ENCODE measurements at regions not wholly inside any gene's neighbourhood (a gene's known extent, or its start where the extent isn't known, plus 50 kb on each side); places are given as distances from the start of the nearest gene placed in this dataset.

DNA sequence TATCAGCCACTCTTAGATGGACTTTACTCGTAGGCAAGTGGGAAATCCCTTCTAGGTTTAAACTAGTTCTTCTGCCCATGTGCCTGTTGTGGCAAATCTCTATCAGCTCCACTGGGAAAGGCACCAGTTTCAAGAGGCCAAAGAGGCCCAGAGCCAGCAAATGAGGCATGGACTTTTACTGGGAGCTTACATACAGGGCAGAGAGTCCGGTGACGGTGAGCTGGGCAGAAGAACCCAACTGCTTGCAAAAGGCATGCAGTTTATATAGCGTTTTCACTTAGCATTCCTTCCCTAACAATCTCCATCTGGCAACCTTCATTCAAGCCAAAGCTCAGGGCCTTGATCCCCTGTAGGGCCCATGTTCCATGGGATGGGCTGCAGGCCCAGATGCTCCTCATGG lies 93.0 kb upstream of the C3orf80 start:
- no peak overlapping the region for H3K4me3 ChIP-seq
- H3K4me1 ChIP-seq, result peaks cover 15 to 49% of the 10 kb centered on the region in 2 donors
- DNase-seq, result no peak
- H3K9me3 ChIP-seq, result no peaks in the 10 kb centered on the region
- ATAC-seq, result no peak
- no peaks in the 10 kb centered on the region for H3K36me3 ChIP-seq
- intact Hi-C loops (cut with DNase I), result no loop called here
- H3K27me3 ChIP-seq, result peaks cover 0 to 5% of the 10 kb centered on the region in 2 donors
- H3K27ac ChIP-seq, result no peak overlapping the region
- TF ChIP-seq, protein P1, sequence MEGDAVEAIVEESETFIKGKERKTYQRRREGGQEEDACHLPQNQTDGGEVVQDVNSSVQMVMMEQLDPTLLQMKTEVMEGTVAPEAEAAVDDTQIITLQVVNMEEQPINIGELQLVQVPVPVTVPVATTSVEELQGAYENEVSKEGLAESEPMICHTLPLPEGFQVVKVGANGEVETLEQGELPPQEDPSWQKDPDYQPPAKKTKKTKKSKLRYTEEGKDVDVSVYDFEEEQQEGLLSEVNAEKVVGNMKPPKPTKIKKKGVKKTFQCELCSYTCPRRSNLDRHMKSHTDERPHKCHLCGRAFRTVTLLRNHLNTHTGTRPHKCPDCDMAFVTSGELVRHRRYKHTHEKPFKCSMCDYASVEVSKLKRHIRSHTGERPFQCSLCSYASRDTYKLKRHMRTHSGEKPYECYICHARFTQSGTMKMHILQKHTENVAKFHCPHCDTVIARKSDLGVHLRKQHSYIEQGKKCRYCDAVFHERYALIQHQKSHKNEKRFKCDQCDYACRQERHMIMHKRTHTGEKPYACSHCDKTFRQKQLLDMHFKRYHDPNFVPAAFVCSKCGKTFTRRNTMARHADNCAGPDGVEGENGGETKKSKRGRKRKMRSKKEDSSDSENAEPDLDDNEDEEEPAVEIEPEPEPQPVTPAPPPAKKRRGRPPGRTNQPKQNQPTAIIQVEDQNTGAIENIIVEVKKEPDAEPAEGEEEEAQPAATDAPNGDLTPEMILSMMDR (IDR thresholded peaks at IDR 0.05), result no peak

DNA sequence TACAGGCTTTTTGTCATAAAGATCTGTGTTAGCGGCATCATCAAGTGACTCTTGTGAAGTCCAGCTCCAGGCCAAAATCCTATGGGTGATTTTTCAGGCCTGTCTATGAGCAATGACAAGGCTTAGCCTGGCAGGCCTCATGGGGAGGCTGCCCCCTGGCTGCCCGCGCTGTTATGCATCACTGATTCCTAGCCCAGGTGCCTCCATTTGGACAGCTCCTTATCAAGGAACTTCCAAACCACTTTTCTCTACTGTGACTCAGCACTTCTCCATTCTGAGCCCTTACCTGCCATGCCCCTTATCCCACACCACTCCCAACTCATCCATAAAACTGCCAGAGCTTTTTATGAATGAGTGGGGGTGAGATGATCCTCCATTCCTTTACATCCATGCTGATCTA lies 91.5 kb upstream of the C3orf80 start:
- H3K27ac ChIP-seq, result no peak overlapping the region
- TF ChIP-seq, protein P1 (IDR thresholded peaks at IDR 0.05), result no peak
- no peak overlapping the region for H3K4me3 ChIP-seq
- H3K9me3 ChIP-seq, result no peaks in the 10 kb centered on the region
- ATAC-seq (peak; percentile 45), DNase-seq (no peak)
- intact Hi-C loops (cut with DNase I), result no loop called here
- H3K4me1 ChIP-seq, result peaks cover 15 to 46% of the 10 kb centered on the region in 2 donors
- H3K36me3 ChIP-seq, result no peaks in the 10 kb centered on the region
- no peaks in the 10 kb centered on the region for H3K27me3 ChIP-seq

DNA sequence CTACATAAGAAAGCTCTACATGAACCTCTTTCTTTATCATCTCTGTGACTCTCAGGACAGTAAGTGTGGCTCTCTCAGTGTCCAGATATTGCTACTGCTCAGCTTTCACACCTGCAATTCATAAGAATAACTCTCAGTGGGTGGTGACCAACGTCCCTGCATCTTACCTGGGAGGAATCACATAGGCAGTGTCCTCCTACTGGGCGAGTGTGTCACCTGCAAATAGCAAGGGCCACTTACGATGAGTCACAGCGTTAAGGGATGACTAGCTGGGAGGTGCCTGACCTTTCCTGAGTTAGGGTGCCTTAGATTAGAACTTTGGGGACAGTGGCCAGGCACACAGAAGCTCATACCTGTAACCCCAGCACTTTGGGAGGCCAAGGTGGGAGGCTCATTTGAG lies 90.8 kb upstream of the C3orf80 start:
- Histone ChIP-seq H3K4me3 (no peak overlapping the region), H3K36me3 (no peaks in the 10 kb centered on the region), H3K27me3 (no peaks in the 10 kb centered on the region), H3K4me1 (peaks cover 15 to 40% of the 10 kb centered on the region in 2 donors), H3K27ac (no peak overlapping the region), H3K9me3 (no peaks in the 10 kb centered on the region)
- TF ChIP-seq, protein P1 (IDR thresholded peaks at IDR 0.05), result no peak
- ATAC-seq (peak; percentile 18), DNase-seq (no peak)
- intact Hi-C loops (cut with DNase I), result no loop called here

DNA sequence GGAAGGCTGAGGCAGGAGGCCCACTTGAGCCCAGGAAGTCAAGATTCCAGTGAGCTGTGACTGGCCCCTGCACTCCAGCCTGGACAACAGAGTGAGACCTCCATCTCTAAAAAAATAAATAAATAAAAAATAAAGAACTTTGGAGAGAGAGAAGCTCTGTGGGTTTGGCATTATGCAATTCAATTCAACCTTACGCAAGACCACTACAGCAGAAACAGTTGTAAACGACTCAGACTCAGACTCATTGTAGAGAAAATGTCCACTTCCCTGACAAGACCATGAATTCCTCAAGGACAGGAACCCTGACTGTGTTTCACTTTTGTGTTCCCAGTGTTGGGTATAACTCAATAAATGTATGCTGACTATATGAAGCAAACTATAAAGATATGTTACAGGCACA lies 90.3 kb upstream of the C3orf80 start:
- Histone ChIP-seq H3K27me3 (no peaks in the 10 kb centered on the region), H3K4me3 (no peak overlapping the region), H3K36me3 (no peaks in the 10 kb centered on the region), H3K9me3 (no peaks in the 10 kb centered on the region), H3K27ac (peak overlapping the region in 1 of 2 donors; percentile 11), H3K4me1 (peaks cover 14 to 35% of the 10 kb centered on the region in 2 donors)
- TF ChIP-seq, protein P1 (IDR thresholded peaks at IDR 0.05), result no peak
- ATAC-seq (peak; percentile 61), DNase-seq (no peak)
- intact Hi-C loops (cut with DNase I), result no loop called here

DNA sequence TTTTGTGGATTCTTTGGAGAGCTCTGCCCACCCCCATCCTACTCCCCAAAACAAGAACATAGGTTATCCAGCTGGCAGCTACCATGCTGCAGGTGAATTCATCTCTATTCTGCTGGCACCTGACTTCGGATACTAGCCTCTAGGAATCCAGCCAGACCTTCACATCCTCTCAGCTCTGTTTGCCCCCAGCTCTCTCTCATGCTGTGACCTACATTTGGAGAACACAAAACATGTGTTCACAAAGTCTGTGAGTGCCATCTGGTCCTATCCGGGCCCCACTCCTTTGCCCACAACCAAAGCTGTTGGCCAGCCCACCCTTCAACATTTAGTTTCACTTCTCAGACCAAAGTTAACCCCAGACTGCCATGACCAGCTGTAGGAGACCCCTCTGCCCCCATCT lies 89.4 kb upstream of the C3orf80 start:
- Histone ChIP-seq H3K4me1 (peaks cover 6 to 26% of the 10 kb centered on the region in 2 donors), H3K27me3 (no peaks in the 10 kb centered on the region), H3K27ac (no peak overlapping the region), H3K4me3 (no peak overlapping the region), H3K36me3 (no peaks in the 10 kb centered on the region), H3K9me3 (no peaks in the 10 kb centered on the region)
- TF ChIP-seq, protein P1 (IDR thresholded peaks at IDR 0.05), result no peak
- DNase-seq, result no peak
- ATAC-seq, result no peak
- intact Hi-C loops (cut with DNase I), result no loop called here
